Left hindlimb (tissue), 1 donor: ENCODE measurements at regions not wholly inside any gene's neighbourhood (a gene's known extent, or its start where the extent isn't known, plus 50 kb on each side); places are given as distances from the start of the nearest gene placed in this dataset.
"Not testable (repeated sequence)": the region's sequence is repeated elsewhere in the genome, so short reads cannot be mapped to it uniquely, and the experiment has no call there.

ENCODE experiments used
- DNase-seq: peaks from one replicate; pipeline ENCODE4 v3.0.0-alpha.2; 2018

DNA sequence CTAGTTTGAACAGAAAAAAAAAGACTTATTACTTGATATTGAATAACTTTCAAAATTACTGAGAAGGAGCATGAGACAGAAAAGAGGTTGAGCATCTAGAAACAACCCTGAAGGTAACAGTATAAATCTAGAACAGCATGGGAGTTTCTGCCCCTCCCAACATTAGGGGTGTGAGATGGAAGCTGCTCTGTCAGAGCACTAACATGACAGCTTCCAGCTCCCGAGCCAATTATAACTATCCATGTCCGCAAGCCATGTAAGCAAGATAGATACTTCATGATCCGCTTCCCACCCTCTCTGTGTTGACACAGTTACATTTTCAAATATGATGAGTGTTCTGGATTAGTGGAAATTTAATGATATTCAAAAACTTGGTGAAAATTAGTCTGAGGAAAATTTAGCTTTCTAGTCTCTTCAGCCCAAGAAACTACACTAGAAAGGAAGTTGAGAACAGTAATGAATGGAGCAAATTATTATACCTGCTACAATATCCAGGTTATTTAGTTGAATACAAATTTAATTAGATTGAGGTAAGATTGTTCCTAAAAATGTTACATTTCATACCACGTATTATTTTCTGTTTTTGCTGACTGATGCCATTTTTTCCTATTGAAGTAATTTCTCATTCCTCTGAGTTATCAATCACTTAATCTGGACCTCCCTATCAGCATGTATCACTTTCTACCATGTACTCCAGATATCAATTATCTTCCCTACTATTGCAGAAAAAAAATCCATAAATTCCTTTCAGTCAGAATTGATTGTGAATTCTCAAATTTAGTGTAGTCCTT lies 129.3 kb upstream of the SLIT2 start:
- DNase-seq, result no peak

DNA sequence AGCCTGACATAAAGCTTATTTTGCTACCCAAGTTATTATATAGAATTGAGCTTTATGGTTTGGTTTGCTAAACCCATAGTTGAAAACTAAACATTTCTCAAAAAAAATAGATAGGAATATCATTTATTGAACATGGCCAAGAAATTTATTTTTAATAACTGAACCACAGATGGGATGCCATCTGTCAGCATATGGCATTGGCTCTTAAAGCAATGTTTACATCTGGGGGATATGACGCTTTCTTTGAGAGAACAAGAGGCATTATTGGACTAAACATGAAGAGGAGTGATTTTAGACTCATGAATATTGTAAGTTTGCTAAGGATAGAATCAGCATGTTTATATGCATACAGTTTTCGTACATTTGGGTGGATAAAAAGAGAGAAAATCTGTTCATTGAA lies 132.6 kb upstream of the SLIT2 start:
- DNase-seq, result no peak

DNA sequence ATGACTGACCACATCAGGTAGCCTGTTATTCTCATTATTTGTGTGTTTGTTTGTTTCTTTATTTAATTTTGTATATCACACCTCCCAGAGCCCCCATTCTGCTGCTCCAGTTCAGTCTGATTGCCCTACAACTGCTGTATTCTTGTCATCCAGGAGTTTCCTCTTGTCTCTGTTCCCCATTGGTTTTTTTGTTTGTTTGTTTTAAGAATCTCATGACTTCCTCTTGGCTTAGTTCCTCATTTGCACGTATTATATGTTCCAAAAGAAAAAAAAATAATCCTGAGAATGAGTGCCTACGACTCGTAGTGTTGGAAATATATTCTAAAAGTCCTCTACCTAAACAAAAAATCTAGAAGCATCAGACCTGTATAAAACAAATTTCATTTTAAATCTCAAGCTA lies 142.3 kb upstream of the SLIT2 start:
- no peak for DNase-seq

DNA sequence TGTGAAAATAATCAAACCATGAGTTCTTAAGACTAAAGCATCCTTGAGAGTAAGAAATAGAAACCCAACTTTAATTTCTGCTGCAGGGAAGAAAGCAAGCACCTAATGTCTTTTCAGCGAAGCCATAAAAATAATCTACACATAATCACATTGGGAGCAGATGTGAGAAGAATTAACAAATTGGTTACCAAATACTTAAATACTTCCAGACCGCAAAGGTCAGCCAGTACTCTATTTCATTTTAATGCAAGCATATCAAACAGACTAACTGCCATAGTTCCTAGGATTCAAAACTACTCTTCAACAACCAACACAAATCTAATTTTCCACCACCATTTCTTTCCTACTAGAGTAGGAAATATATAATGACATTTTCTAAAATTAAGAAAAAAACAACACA lies 144.8 kb upstream of the SLIT2 start:
- DNase-seq, result no peak

DNA sequence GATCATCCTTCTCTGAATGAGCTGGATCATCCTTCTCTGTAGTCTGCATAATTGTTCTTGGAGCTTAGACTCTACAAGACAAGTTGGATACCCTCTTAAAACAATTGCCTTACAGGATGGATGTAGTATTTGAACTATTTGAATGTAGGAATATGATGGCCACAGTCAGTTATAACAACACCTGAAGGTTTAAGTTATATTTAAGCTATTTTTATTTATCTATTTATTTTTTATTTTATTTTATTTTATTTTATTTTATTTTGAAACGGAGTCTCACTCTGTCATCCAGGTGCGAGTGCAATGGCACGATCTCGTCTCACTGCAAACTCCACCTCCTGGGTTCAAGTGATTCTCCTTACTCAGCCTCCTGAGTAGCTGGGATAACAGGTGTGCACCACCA lies 149.9 kb upstream of the SLIT2 start:
- no peak for DNase-seq

DNA sequence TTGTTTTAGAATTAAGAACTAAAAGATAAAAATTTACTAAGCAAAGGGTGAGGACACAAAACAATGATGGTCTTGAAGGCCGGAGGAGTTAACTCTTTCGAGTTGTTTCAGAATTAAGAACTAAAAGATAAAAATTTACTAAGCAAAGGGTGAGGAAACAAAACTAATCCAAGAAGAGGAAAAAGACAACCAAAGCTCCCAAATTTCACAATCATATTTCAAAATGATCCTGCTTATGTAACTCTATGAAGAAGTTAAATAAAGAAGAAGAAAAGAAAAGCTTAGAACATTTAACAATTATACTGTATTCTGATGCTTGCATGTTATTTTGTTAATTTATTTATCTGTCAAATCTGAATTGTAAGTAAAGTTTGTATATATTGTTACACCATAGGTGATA lies 154.8 kb upstream of the SLIT2 start:
- DNase-seq, result no peak

DNA sequence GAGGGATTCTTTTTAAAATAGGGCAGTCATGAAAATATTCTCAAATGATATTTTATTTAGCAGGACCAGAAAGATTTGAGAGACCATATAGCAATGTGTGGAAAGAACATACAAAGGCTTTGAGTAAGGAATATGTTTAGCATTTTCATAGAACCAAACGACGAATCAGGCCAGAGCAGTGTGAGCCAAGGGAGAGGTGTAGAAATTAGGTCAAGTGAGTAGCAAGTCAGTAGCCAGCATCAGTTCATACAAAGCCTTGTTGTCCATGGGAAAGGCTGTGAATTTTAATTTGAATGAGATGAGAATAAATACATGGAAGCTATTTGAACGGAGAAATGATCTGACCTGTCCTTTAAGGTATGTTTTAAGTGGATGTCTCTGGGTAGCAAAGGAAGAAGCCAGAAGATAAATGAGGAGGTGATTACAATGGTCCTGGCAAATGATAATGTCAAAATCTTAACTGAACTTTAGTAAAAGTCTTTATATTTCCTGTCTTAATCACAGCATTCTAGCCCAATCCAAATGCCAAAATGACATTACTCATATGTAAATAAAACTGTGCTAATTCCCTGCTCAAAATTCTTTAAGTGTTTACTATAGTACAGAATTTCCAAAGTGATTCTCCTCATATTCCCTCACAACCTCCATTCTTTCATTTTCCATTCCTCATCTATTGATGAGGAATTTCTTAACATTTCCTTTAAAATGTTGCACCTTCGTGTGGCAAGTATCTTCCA lies 155.7 kb upstream of the SLIT2 start:
- no peak for DNase-seq

DNA sequence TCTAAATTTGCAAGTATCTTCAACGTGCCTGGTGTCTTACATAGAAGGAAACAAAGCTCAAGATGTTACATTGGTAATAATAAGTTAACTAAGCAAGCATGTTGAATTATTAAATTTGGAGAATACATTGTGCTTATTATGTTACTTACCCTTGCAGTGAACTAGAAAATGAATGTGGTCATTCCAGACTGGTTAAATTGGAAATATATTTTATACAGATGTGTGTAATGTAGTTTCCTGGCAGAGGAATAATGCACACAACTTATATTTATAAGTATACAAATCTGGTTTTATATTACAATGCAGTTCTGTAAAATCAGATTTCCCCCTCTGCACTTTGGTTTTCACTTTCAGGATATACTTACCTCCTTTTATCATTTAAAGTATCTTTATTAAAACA lies 159.9 kb upstream of the SLIT2 start:
- DNase-seq, result no peak

DNA sequence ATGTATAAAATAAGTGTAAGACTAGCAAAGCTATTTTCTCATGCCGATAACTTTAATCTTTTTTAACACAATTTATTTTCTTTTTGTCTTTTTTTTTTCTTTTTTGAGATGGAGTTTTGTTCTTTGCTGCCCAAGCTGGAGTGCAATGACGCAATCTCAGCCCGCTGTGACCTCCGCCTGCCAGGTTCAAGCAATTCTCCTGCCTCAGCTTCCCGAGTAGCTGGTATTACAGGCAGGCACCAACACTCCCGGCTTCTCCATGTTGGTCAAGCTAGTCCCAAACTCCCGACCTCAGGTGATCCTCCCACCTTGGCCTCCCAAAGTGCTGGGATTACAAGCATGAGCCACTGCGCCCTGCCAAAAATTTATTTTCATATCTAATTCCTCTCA lies 164.2 kb upstream of the SLIT2 start:
- no peak for DNase-seq

DNA sequence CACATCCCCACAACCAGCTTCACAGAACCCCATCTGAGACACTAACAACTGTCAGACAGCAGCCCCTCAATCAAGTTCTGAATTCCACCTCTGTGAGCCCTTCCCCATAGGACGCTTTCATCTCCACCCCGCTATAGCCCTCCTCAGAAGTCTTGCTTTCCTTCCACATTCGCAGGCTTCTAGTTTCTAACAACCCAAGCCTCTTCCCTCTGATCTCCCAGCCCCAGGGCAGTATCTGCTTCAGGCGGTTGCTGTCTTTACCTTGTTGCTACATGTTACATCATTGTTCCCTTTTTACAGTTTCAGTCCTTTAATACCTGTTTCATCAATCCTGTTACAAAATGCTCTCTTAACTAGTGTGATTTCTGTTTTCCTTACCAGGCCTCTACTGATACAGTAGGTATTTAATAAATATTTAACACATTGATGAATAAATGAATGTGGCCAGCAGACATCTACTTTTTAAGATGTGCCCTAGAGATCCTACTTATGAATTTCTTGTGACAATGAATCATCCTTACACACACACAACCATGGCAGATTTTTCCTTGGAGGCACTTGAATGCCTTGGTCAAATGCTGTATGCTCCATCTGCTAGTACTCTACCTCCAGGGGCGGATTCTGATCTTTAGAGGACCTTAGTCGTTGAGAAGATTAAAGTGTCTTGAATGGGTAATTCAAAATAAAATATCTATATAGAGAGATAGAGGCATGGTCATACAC lies 164.7 kb upstream of the SLIT2 start:
- DNase-seq, result no peak

DNA sequence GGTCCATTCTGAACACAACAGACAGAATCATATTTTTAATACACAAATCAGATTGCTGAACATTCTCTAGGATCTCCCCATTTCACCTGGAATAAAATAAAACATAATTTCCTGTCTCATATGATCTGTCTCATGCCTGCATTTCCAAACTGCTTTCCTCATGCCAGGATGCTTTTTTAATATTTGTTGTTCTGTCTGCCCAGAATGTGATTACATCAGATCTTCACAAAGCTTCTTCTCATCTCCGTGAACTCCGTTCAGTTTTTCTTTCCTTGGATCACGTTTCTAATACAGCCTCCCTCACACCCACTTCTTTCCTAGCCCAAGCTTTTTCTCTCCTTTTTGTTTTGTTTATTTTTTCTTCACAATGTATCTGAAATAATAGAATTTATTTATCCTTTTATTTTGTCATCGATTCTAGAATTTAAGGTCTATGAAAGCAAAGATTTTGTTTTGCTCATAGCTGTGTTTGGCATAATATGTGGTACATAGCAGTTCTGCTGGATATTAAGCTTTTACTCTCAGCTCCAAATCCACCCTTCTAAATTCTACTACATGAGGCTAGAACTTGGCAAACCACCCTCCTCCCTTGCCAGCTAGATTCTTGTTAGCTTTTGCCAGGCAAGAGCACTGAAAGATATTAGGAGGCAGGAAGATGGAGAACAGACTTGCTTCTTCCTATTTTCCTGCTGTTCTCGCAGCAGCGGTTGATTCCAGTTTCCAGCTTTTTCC lies 165.5 kb upstream of the SLIT2 start:
- no peak for DNase-seq

DNA sequence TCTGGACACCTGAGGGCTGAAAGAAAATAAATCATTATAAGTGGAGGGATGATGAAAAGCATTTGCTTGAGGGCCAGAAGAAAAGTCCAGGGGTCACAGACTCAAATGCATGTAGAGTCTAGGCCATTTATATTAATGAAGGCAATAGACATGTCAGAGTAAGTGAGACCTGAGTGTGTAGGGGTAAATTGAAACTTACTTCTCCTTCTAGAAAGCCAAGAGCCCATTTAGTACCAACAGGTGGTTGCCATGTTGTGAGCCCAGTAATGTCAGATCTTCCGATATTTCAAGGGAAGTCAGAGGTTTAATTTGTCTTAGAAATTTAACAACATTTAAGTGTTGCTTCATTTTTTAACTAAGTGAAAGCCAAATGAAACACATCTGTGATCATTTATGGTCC lies 166.1 kb upstream of the SLIT2 start:
- DNase-seq, result no peak

DNA sequence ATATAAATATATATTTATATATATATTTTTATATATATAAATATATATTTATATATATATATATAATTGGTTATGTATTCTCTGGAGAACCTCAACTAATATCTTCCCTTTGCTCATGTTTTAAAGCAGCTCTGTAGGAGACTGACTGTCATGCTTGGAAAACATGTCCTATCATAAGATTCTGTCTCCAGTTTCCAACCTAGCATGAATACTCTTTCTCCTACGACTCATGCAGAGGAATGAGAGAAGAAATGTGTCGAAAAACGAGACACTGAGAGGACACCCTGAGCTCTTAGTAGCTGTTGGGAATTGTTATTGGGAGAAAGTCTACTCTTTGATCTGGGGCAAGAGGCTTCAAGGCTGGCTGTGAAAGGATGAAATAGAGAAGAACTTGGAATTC lies 166.5 kb upstream of the SLIT2 start:
- DNase-seq, result no peak

DNA sequence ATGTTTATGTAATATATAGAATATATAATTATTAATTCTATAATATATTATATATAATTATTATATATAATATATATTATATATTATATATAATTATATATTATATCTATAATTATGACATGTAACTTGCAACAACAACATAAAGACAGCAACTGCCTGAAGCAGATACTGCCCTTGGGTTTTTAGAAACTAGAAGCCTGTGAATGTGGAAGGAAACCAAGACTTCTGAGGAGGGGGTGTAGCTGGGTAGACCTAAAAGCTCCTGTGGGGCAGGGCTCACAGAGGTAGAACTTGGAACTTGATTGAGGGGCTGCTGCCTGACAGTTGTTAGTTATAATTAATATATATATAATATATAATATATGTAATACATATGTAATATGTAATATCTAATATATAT lies 167.2 kb upstream of the SLIT2 start:
- no peak for DNase-seq

DNA sequence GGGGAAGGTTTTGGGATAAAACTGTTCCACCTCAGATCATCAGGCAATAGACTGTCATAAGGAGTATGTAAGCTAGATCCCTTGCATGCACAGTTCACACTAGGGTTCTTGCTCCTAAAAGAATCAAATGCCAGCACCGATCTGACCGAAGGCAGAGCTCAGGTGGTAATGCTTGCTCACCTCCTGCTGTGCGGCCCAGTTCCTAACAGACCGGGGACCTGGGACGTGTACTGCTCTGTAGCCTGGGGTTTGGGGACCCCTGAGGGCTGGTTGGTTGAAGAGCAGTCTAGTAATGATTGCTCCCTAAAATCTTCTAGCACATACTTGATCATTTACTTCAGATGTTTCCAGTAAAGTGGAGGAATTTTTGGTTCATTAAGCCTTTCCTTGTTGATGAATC lies 173.1 kb upstream of the SLIT2 start:
- no peak for DNase-seq

DNA sequence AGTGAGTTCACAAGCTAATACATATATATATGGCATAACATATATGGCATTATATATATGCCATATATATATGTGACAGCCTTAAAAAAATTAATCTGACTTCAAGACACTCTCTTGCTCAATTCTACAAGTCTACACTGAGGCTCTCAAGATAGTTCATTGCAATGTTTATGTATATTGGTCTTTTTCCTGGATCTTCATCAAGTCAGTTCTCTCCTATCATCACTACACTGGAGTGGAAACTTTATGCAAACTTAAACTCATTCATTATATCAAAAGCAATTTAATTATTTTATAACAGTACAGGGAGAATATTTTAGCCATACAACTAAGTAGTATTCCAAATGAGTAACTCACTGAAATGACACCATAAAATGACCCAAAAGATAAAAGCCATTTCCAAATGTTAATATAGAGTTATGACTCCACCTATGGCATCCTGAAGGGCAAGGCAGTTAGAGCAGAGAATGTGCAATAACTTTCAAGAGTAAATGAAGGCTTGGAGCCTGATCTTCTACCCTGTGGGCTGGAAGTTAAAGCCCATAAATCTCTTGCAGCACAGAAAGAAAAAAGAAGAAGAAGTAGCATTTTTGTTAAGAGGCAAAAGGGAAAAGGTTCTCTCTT lies 176.3 kb upstream of the SLIT2 start:
- no peak for DNase-seq

DNA sequence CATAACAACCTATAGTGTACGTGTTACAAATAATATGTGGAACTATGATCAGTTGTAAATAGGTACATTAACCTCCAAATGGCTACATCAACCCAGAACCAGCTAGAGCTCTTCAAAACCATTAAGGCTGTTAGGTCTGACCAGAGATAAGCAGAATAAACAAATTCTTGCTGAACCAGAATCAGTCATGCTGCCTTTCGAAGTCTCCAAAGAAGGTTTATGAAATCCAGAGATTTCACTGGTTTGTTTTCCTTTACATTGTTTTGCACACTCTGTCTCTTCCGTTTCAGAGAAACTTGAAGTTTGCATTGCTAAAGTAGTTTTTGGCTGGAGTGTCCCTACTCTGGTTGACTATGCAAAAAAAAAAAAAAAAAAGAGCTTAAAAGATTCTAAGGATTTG lies 177.3 kb upstream of the SLIT2 start:
- no peak for DNase-seq

DNA sequence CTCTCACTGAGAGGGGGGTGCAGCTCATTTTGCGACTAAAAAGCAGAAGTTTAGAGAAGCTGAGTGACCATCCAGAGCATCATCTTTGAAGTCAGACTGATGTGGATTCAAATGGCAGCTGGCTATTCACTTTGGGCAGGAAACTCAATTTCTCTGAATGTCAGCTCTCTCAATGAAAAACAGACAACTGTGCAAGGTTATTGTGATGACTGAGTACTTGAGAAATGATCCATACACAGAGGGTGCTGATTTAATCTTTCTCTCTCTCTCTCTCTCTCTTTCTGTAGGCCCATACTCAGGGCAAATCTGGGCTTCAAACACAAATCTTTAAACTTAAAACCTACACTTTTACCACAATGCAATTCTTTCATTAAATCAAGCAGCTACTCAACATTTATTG lies 185.8 kb upstream of the SLIT2 start:
- DNase-seq, result no peak

DNA sequence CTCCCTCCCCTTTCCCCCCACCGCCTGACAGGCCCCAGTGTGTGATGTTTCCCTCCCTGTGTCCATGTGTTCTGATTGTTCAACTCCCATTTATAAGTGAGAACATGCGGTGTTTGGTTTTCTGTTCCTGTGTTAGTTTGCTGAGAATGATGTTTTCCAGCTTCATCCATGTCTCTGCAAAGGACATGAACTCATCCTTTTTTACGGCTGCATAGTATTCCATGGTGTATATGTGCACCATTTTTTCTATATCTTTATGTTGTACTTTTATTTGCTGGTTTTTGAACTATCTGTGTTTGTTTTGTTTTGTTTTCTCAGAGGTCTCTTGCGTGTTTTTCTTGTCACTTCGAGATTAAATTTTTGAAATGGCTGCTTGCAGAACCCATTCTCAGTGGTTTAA lies 188.8 kb upstream of the SLIT2 start:
- DNase-seq, result not testable (repeated sequence)

DNA sequence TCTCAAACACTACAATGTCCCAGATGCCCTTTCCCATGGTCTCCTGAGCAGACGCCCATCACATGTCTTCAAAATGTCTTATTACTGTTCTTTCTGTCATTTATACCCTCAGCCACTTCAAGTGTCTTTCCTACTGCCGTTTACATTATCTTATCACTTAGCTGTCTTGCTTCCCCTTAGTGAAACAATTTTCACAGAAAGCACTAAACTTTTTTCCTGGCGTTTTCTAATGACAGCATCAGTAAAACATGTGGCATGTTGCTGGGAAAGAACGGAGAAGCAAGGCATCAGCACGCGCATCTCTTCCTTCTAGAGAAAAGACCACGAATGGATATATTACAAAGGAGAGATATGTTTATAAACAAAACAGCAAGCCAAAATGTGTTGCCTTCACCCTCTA lies 189.7 kb upstream of the SLIT2 start:
- no peak for DNase-seq

DNA sequence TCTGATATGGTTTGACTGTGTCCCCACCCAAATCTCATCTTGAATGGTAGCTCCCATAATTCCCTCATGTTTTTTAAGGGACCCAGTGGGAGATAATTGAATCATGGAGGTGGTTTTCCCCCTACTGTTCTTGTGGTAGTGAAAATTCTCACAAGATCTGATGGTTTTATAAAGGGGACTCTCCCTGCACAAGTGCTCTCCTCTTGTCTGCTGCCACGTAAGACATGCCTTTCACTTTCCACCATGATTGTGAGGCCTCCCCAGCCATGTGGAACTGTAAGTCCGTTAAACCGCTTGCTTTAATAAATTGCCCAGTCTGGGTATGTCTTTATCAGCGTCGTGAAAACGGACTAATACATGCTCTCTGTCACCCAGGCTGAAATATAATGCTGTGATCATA lies 200.9 kb upstream of the SLIT2 start:
- no peak for DNase-seq

DNA sequence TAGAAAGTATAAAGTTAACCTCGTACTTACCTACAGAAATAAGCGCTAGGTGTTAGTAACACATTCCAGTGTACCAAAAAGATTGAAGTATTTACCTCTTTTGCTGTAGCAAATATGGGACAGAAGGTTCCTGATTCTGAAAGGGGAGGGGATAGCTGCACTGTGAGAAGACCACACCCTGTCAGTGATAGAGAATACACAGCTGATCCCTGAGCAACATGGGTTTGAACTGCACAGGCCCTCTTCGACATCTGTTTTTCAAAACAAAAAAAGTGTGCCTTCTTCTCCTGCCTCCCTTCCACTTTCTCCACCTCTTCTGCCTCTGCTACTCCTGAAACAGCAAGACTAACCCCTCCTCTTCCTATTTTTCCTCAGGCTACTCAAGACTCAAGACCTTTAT lies 201.8 kb upstream of the SLIT2 start:
- DNase-seq, result no peak
